HL-60 (cell line): ENCODE measurements at regions not wholly inside any gene's neighbourhood (a gene's known extent, or its start where the extent isn't known, plus 50 kb on each side); places are given as distances from the start of the nearest gene placed in this dataset.

Experiments used
- CTCF ChIP-seq: IDR thresholded peaks from one replicate; pipeline ENCODE4 v1.5.1; 2011; ENCODE audit warnings: low read length, control low read depth, inconsistent platforms; ENCODE audit not compliant: insufficient read depth
- GABPA ChIP-seq: IDR thresholded peaks from 2 replicates; pipeline ENCODE4 v1.6.1; 2012; ENCODE audit warnings: low read depth
- POLR2AphosphoS5 ChIP-seq: IDR thresholded peaks from 2 replicates; pipeline ENCODE4 v1.6.1; 2012; ENCODE audit warnings: low read depth
- REST ChIP-seq: IDR thresholded peaks from 2 replicates; pipeline ENCODE4 v1.6.1; 2012; ENCODE audit warnings: low read depth; ENCODE audit not compliant: insufficient replicate concordance
- SPI1 ChIP-seq: IDR thresholded peaks from 2 replicates; pipeline ENCODE4 v1.6.1; 2012; ENCODE audit warnings: low read depth, mild to moderate bottlenecking, borderline replicate concordance

GRCh38 chr21:14318578-14318977 lies 64.4 kb downstream of the HSPA13 start:
- TF ChIP-seq CTCF (no peak), GABPA (no peak), POLR2AphosphoS5 (no peak), REST (no peak), SPI1 (0 out of 2 replicates have a peak, but pooled peaks have one; percentile 40)
